ENCODE measurements at regions not wholly inside any gene's neighbourhood (a gene's known extent, or its start where the extent isn't known, plus 50 kb on each side); places are given as distances from the start of the nearest gene placed in this dataset.

DNA sequence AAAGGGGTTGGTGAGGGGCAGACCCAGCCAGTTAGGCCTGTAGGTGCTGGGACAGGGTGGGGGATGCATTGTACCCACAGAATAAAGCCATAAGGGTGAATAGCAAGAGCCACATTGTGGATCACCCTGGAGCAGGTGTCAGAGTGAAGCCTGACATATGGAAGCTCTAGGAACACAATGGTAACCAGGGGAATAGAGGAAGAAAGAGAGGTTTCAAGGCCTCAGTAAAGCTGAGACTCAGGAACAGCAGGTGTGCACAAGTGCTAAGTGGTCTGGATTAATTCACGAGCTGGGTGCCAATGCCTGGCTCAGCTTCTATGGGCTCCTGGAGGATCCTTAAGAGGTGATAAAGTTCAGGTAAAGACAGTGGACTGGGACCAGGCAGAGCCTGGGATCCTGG is 323.7 kb upstream of the CTNNB1 start:
- WGBS, 2 donors: 29 to 57% methylated on average over 1 of the region's 1 CpG
- intact Hi-C loops (cut with DNase I): no loop called here
- no peak overlapping the region for H3K4me3 ChIP-seq
- no peaks in the 10 kb centered on the region for H3K27me3 ChIP-seq
- no peaks in the 10 kb centered on the region for H3K36me3 ChIP-seq
- no peak overlapping the region for H3K27ac ChIP-seq
- no peak for DNase-seq
- TF ChIP-seq, protein P1, sequence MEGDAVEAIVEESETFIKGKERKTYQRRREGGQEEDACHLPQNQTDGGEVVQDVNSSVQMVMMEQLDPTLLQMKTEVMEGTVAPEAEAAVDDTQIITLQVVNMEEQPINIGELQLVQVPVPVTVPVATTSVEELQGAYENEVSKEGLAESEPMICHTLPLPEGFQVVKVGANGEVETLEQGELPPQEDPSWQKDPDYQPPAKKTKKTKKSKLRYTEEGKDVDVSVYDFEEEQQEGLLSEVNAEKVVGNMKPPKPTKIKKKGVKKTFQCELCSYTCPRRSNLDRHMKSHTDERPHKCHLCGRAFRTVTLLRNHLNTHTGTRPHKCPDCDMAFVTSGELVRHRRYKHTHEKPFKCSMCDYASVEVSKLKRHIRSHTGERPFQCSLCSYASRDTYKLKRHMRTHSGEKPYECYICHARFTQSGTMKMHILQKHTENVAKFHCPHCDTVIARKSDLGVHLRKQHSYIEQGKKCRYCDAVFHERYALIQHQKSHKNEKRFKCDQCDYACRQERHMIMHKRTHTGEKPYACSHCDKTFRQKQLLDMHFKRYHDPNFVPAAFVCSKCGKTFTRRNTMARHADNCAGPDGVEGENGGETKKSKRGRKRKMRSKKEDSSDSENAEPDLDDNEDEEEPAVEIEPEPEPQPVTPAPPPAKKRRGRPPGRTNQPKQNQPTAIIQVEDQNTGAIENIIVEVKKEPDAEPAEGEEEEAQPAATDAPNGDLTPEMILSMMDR (IDR thresholded peaks at IDR 0.05): no peak
- no peak for TF ChIP-seq POLR2A (IDR thresholded peaks at IDR 0.05)
- no peaks in the 10 kb centered on the region for H3K9me3 ChIP-seq
- peaks cover 5 to 65% (median 33%) of the 10 kb centered on the region in 3 donors for H3K4me1 ChIP-seq

DNA sequence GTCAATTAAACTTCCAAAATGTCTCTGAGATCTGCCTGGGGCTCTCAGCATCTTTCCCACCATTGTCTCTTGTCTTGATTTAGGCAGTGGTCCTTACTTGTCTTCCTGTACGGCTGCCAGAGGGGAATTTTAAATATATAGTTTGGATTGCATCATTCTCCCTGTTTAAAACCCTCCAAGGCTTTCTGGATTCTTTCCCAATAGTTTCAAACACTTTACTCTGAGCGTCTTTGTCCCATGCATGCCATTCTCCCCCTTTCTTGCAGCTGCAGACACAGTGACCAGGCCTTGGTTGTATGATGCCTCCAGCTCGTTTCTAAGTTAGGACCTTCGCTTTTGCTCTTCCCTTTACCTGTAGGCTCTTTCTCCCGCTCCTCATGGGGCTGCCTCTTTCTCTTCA is 323.3 kb upstream of the CTNNB1 start:
- no peak for TF ChIP-seq POLR2A (IDR thresholded peaks at IDR 0.05)
- TF ChIP-seq, protein P1 (IDR thresholded peaks at IDR 0.05): no peak
- intact Hi-C loops (cut with DNase I): no loop called here

DNA sequence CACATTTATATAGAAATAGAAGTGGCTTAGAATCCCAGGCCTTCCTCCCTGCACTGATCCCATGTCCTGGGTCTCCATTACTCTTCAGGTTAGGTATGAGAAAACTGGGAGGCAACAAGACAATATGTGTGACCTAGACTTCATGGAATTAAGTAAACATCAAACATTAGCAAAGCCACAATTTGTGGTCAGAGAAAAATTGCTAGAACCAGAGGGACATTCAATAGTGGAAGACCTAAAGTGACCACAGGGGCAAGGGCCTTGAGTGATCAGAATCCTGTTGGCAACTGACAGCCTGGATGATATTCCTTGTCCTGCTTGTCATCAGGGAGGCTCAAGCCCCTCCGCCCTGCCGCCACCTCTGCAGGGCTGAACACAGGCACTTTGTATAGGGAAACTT is 322.8 kb upstream of the CTNNB1 start:
- no peak overlapping the region for H3K4me3 ChIP-seq
- H3K27me3 ChIP-seq: no peaks in the 10 kb centered on the region
- no peaks in the 10 kb centered on the region for H3K36me3 ChIP-seq
- 95 to 100% methylated on average over 2 of the region's 2 CpGs for WGBS, 2 donors
- peaks cover 5 to 65% (median 33%) of the 10 kb centered on the region in 3 donors for H3K4me1 ChIP-seq
- TF ChIP-seq, protein P1 (IDR thresholded peaks at IDR 0.05): no peak
- TF ChIP-seq POLR2A (IDR thresholded peaks at IDR 0.05): no peak
- intact Hi-C loops (cut with DNase I): no loop called here
- peak overlapping the region in 2 of 4 donors; percentile 72 to 85 for H3K27ac ChIP-seq
- no peak for DNase-seq
- H3K9me3 ChIP-seq: no peaks in the 10 kb centered on the region

More for the DNA sequence above, 323.3 kb upstream of the CTNNB1 start:
- Histone ChIP-seq H3K4me3 (no peak overlapping the region), H3K4me1 (peaks cover 5 to 65% (median 33%) of the 10 kb centered on the region in 3 donors), H3K27ac (peak overlapping the region in 1 of 4 donors; percentile 85), H3K9me3 (no peaks in the 10 kb centered on the region), H3K27me3 (no peaks in the 10 kb centered on the region), H3K36me3 (no peaks in the 10 kb centered on the region)
- WGBS, 2 donors: 60 to 63% methylated on average over 5 of the region's 5 CpGs
- no peak for DNase-seq

DNA sequence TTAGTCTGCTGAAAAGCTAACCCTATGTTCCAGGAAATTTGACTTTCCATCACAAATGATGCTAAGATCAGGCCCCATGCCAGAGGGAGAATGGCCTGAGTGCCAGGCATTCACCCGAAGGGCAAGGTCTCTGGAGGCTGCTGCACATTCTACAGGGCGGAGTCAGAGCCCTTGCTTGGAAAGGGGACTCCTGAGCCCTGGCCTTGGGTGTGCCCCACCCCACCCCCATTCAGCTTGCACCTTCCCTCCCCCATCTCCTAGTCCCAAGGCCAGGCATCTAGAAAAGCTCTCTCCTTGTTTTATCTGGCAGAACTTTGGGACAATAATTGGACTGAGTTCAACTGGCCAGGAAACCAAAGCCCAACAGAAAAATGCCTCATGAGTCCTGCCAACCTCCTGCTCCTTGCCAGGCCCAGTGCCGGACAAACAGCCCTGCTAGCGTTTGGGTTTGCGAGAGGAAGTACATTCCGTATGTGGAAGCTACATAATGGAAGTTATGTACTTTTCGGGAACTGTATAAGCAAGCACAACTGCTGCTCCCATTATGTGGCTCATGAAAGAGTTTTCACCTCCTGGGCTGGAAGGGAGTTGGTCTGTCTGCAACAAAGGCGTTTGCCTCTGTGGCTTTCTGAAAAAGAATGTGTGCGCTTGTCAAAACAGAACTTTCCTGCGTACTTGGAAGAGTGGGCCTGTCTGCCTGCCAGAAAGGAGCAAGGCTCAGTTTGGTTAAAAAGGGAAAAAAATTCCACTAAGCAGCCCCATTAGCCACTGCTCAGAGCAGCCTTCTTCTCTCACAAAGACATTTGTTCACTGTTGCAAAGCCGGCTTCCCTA is 321.5 kb upstream of the CTNNB1 start:
- Histone ChIP-seq H3K27ac (peak overlapping the region; percentile 49 to 85 (median 76)), H3K4me3 (peak overlapping the region in 1 of 4 donors; percentile 2), H3K9me3 (no peaks in the 10 kb centered on the region), H3K4me1 (peaks cover 5 to 58% (median 33%) of the 10 kb centered on the region in 3 donors), H3K27me3 (no peaks in the 10 kb centered on the region), H3K36me3 (no peaks in the 10 kb centered on the region)
- intact Hi-C loops (cut with DNase I): no loop called here
- TF ChIP-seq, protein P1 (IDR thresholded peaks at IDR 0.05): no peak
- TF ChIP-seq POLR2A (IDR thresholded peaks at IDR 0.05): no peak
- WGBS, 2 donors: 21 to 28% methylated on average over 7 to 11 of the region's 11 CpGs
- DNase-seq: no peak

DNA sequence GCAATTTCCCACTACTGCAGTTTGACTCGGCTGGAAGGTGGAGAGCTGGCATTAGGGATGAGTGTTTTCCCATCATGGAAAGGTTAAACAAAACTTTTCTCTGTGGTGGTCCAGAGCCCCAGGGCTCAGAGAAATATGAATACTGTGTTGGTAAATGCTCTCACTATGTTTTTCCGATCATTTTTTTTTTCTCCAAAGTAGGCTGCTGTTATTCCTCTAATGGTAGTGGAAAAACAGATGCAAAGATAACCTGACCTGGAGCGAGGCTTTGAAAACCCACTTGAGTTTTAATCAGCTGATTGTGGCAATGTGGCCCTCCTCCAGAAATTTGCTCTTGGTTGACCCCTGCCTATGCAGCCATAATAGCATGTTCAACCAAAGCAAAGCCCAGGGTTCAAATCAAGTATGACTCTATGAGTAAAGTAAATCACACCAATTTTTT is 320.8 kb upstream of the CTNNB1 start:
- WGBS, 2 donors: 19 to 33% methylated on average over 3 of the region's 3 CpGs
- Histone ChIP-seq H3K27ac (peak overlapping the region; percentile 49 to 85 (median 76)), H3K4me1 (peaks cover 5 to 52% (median 33%) of the 10 kb centered on the region in 3 donors), H3K36me3 (no peaks in the 10 kb centered on the region), H3K27me3 (no peaks in the 10 kb centered on the region), H3K4me3 (peak overlapping the region in 1 of 4 donors; percentile 2), H3K9me3 (no peaks in the 10 kb centered on the region)
- DNase-seq: no peak
- no peak for TF ChIP-seq POLR2A (IDR thresholded peaks at IDR 0.05)
- TF ChIP-seq, protein P1 (IDR thresholded peaks at IDR 0.05): no peak
- intact Hi-C loops (cut with DNase I): no loop called here

All from esophagus squamous epithelium (tissue), 5 donors.